Fibroblast of upper back skin (primary cell): ENCODE measurements at regions not wholly inside any gene's neighbourhood (a gene's known extent, or its start where the extent isn't known, plus 50 kb on each side); places are given as distances from the start of the nearest gene placed in this dataset.
"Not testable (repeated sequence)": the region's sequence is repeated elsewhere in the genome, so short reads cannot be mapped to it uniquely, and the experiment has no call there.

ENCODE experiments used
- DNase-seq: peaks from one replicate; pipeline ENCODE4 v3.0.0-alpha.2; 2013

DNA sequence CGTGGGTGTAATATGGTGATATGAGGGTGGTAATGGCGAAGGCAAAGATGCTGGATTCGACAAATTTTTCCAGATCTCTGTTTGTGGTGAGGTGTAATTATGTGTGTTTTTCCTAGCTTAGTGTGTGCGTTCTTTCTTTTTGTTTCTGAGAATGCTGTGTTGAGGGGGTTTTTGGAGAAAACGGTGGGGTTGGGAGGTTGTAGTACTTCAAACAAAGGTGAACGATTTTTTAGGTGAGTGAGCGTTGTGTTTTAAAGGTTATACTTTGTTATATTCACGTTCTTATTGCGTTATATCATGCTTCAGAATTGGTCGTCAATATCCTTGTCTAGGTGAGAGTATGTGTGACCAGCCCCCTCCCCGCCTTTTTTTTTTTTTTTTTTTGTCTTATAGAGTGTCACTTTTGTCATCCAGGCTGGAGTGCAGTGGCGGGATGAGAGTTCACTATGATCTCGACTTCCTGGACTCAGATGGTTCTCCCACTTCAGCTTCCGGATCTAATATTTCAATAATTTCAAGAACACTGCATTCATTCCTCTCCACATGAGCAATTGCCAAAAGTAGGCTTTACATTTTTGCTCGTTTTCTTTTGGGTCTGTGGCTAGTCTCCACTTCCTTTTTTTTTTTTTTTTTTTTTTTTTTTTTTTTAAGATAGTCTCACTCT, 82.2 kb upstream of the RNU2-1 start:
- no peak for DNase-seq

GRCh38 chr17:43315369-43315768, 81.6 kb upstream of the RNU2-1 start:
- no peak for DNase-seq

DNA sequence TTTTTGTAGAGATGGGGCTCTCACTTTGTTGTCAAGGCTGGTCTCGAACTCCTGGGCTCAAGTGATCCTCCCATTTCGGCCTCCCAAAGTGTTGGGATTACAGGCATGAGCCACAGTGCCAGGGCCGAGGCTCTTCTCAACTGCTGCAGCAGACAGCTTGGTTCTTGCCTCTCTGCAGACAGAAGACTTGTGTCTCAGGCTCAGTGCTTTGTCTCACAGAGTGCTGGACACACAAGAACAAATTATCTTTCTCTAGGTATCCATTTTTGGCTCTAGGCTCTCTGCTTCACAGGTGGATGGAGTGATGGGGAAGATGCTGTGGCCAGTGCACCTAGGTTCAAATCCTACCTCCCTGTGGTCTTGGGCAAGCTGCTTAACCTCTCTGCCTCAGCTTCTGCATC, 80.8 kb upstream of the RNU2-1 start:
- DNase-seq: no peak

DNA sequence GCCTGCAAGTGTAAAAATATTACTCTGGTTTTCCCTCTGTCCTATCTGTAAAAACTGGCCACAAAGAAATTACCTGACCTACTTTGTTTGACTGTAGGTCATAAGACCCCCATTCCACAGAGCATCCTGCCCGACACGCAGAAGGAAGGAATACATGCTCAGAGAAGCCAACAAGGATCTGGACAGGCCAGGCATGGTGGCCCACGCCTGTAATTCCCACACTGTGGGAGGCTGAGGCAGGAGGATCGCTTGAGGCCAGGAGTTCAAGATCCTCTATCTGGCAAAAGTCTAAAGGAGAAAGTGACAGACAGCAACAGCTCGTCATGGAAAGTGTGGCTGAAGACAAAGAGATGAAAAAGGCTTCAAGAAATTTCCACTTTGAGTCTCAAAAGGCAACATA, 78.2 kb upstream of the RNU2-1 start:
- no peak for DNase-seq

DNA sequence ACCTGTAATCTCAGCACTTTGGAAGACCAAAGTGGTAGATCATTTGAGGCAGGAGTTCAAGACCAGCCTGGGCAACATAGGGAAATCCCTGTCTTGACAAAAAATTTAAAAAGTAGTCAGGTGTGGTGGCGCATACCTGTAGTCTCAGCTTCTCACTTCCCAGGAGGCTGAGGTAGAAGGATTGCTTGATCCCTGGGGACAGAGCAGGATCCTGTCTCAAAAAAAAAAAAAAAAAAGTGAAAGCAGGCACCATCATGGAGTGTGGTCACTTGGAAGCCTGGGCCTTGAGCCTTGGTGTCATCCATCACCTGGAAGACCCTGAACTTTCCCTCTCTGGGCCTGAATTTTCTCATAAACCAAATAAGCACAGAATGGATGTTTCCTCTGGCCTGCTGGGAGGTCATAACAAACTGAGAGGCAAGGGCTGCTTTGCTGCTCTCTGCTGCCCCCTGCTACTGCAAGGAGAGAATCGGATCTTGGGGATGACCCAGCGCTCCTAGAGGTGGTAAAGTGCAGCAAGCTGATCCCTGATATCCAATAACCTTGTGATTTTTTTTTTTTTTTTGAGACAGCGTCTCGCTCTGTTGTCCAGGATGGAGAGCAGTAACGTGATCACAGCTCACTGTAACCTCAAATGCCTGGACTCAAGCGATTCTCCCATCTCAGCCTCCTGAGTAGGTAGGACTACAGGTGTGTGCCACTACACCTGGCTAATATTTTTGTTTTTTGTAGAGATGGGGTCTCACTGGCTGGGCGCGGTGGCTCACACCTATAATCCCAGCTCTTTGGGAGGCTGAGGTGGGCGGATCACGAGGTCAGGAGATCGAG, 75.9 kb upstream of the RNU2-1 start:
- DNase-seq: no peak

GRCh38 chr17:43308999-43309398, 75.2 kb upstream of the RNU2-1 start:
- DNase-seq: no peak

DNA sequence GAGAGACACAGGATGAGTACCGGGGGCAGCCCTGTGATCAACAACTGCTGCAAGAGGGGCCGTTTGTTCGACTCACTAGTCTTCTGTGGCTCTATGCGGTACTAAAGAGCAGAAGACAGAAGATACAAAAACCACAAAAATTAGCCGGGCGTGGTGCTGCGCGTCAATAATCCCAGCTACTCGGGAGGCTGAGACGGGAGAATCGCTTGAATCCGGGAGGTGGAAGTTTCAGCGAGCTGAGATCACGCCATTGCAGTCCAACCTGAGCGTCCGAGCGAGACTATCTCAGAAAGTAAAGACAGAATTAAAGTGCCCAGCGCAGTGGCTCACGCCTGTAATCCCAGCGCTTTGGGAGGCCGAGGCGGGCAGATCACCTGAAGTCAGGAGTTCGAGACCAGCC, 71.0 kb upstream of the RNU2-1 start:
- not testable (repeated sequence) for DNase-seq

GRCh38 chr17:43303049-43303448, 69.3 kb upstream of the RNU2-1 start:
- not testable (repeated sequence) for DNase-seq

- not testable (repeated sequence) for DNase-seq
These were observed 65.7 kb upstream of the RNU2-1 start for GRCh38 chr17:43299300-43300076.

DNA sequence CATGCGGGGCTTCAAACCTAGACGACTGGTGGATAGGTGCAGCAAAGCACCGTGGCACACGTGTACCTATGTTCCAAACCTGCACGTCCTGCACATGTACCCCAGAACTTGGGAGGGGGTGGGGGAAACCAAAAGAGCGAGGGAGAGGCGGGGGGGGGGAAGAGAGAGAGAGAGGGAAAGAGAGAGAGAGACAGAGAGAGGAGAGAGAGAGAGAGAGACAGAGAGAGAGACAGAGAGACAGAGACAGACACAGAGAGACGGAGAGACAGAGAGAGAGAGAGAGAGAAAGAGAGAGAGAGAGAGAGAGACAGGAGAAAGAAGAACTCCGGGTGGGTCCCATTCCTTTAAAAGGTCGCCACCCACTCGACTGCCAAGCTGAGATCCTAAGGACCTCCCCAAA, 55.9 kb upstream of the RNU2-1 start:
- DNase-seq: not testable (repeated sequence)

DNA sequence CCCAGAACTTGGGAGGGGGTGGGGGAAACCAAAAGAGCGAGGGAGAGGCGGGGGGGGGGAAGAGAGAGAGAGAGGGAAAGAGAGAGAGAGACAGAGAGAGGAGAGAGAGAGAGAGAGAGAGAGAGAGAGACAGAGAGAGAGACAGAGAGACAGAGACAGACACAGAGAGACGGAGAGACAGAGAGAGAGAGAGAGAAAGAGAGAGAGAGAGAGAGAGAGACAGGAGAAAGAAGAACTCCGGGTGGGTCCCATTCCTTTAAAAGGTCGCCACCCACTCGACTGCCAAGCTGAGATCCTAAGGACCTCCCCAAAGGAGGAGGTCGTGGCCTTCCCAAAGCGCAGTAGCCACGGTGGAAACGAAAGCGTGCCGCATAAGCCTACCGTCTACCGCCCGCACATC, 49.8 kb upstream of the RNU2-1 start:
- DNase-seq: not testable (repeated sequence)
